HepG2 (cell line): ENCODE measurements at regions not wholly inside any gene's neighbourhood (a gene's known extent, or its start where the extent isn't known, plus 50 kb on each side); places are given as distances from the start of the nearest gene placed in this dataset.

ENCODE experiments used
- CTCF ChIP-seq: sonication (generic); formaldehyde crosslinking; IDR thresholded peaks from 2 replicates; pipeline ENCODE4 v1.5.0; 2020; ENCODE audit warnings: mild to moderate bottlenecking, missing genetic modification reagents, moderate library complexity
- MAFK ChIP-seq, 2 experiments: IDR thresholded peaks in 1 of 2; conservative IDR thresholded peaks in 1 of 2; 2 replicates each; pipeline ENCODE4 v1.6.1; 2011; ENCODE audit warnings: improper control_type of control experiment in 2 of 2, low read length in 2 of 2
- PBX2 ChIP-seq: IDR thresholded peaks from 2 replicates; pipeline ENCODE4 v1.6.1; 2016; ENCODE audit warnings: control low read depth
- PBX3 ChIP-seq: sonication (generic); formaldehyde crosslinking; IDR thresholded peaks from 2 replicates; pipeline ENCODE4 v1.8.1; 2023; ENCODE audit warnings: missing genetic modification reagents, inconsistent platforms, borderline replicate concordance
- SOX6 ChIP-seq, 2 experiments: fragments of 450-650 bp in 1 of 2; sonication (generic) in 1 of 2; formaldehyde crosslinking in 1 of 2; IDR thresholded peaks; 2 replicates each; pipeline versions ENCODE4 v1.4.0 to v1.6.1; 2017 to 2020; ENCODE audit warnings: antibody characterized with exemption in 1 of 2, mild to moderate bottlenecking in 1 of 2, missing genetic modification reagents in 1 of 2
- ZBTB34 ChIP-seq: sonication (generic); formaldehyde crosslinking; IDR thresholded peaks from 2 replicates; pipeline ENCODE4 v1.8.0; 2022; ENCODE audit warnings: mild to moderate bottlenecking, missing genetic modification reagents
- ZNF597 ChIP-seq: sonication (generic); formaldehyde crosslinking; IDR thresholded peaks from 2 replicates; pipeline ENCODE4 v1.5.0; 2020; ENCODE audit warnings: missing genetic modification reagents

GRCh38 chr6:137369136-137369535 lies 125.1 kb downstream of the OLIG3 start:
- TF ChIP-seq ZNF597 (no peak), PBX3 (CRISPR knock-in tag) (no peak), ZBTB34 (CRISPR knock-in tag) (no peak), PBX2 (CRISPR knock-in tag) (no peak), CTCF (CRISPR knock-in tag) (no peak), SOX6 (IDR thresholded peaks at IDR 0.05) (no peak), SOX6 (CRISPR knock-in tag; IDR thresholded peaks at IDR 0.05) (no peak), MAFK (conservative IDR thresholded peaks at IDR 0.05 in 1 of 2, IDR thresholded peaks at IDR 0.05 in 1 of 2; ENCODE audit: low read length in 2 of 2) (no peak)
